ENCODE measurements at regions not wholly inside any gene's neighbourhood (a gene's known extent, or its start where the extent isn't known, plus 50 kb on each side); places are given as distances from the start of the nearest gene placed in this dataset.

DNA sequence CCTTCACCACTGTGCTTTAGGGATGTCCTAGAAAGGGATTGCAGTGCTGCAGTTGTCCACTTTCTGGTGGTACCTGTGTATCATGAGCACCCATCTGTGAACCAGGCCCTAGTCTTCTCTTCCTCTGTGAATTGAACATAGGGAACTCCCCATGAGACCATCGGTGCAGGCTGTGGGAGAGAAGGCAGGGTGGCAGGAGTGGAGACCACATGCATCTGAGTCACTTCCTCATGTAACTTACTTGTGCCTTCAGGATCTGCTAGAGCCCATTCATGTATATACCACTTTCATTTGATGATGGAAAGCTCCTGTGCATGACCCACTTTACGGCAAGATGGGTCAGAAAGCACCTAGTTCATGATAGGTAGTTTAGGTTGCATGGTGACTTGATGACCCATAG lies 478.1 kb upstream of the CDH9 start:
- no peak for DNase-seq

DNA sequence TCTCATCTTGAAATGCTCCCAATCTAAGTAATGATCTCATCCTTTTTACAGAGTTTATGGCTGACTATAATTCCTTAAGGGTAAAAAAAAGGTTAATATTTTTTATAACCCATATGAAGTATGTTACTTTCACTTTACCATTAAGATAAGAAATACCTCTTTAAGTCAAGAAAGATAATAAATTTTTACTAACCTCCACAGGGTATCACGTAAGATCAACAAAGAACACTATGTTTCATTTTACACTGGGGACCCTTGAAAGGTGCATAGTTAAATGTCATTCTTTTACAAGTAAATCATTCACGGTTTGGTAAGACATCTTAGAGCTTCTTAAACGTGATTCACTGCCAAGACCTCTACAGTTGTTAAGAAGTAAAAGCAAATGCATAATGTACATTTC lies 472.7 kb upstream of the CDH9 start:
- no peak for DNase-seq

DNA sequence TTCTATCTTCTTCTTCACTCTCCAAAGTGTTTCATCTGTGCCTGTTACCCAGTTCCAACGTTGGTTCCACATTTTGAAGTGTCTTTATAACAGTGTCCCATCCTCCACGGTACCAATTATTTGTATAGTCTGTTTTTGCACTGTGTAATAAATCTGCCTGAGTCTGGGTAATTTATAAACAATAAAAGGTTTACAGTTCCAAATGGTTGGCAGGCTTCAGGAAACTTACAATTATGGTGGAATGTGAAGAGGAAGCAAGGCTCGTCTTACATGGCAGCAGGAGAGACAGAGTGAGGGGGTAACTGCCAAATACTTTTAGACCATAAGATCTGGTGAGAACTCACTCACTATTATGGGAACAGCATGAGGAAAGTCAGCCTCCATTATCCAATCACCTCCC lies 465.4 kb upstream of the CDH9 start:
- DNase-seq = no peak

DNA sequence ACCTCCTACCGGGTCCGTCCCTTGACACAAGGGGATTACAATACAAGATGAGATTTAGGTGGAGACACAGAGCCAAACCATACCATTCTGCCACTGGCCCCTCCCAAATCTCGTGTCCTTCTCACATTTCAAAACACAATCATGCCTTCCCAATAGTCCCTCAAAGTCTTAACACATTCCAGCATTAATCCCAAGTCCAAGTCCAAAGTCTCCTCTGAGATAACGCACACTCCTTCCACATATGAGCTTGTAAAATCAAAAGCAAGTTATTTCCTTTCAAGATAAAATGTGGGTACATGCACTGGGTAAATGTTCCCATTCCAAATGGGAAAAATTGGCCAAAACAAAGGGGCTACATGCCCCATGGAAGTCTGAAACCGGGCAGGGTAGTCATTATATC lies 463.9 kb upstream of the CDH9 start:
- DNase-seq = no peak

DNA sequence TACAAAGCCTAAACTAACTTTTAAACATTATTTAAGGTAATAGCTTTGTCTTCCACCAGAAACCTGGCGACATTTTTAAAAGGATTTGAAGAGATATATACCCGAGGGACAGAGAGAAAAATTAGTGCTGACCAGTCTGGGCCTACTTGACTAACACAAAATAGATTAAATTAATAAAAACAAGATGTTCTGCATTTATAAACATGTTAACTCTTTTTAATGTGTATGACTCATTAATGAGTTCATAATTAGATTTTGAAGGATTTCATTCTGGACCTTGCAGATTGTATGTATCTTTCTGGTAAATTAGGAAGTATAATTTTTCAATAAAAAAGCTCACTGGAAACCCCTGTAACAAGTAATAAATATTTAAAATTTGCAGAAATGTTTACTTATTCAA lies 459.1 kb upstream of the CDH9 start:
- no peak for DNase-seq

DNA sequence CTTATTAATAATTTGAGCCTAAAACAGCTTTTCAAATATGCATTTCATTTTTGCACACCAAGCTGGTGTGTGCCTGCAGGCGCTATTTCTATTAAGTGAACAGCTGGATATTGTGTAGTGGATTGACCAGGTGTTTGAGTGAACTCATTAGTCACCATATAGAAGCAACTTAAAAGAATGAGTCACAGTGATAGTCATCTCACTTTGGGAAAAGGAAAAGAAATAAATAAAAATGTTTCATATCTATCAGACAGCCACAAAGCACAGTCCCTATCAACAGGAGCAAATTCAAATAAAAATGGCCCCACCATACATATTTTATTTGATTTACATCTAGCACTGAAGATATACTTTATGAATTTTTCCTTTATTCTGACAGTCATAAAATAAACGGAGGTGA lies 456.5 kb upstream of the CDH9 start:
- DNase-seq = no peak

DNA sequence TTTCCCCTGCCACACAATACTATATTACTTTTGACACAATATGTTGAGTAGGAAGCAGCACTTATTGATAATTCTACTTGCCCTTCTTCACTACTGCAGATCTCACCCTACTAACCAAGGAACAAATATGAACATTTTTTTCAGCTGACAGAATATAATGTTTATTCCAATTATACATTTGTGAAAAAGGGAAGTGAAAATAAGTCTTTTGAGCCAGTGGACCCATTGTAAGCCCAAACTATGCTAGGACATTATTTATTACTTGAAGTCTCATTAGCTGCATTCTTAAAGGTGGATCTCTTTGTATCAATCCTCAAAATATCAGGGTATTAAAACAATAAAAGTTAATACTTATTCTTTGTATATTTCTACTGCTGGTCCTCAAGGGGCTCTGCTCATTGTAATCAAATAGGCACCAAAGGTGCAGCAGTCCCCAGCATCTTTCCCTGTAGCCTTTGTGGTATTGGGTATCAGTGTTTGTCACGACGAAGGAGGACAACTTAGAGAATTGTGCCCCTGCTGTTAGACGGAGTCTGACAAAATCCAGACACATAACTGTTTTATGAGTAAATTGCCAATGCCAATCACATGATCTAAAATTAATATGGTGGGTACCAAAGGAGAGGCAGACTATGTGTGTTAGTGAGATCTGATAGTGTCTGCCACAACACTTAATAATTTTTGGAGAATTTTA lies 453.5 kb upstream of the CDH9 start:
- no peak for DNase-seq

DNA sequence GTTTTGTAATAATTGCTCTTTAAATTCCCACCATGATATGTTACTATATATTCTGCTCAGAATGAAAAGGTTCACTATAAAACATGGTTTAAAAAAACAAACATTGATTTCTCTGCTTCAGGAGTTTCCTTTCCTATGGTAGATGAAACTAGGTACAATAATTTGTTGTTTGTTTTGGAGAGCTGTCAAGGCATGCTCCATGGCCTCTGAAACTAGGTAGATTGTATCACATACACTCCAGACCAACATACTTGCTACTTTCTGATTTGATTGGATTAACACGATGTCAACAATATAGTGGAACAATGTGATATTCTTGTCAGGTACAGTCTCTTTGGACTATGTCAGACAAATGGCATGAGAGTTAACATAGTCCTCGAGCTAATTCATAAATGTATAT lies 452.7 kb upstream of the CDH9 start:
- no peak for DNase-seq

DNA sequence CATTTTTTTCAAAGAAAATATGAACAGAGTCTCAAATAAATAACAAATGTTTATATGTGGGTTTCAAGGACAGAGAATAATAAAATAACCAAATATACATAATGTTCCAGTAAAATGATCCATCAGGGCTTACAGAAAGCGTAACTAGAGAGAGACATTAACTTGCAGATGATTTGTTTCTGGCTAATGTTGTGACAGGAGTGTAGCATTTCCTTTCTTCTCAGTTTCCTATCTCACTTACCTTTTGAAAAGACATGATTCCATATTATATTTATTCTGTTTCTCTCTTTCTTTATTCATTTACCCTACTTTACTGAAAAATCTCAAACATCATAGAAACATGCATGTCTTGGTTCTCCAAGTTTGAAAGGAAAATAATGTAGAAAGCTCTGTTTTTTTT lies 451.3 kb upstream of the CDH9 start:
- DNase-seq = no peak

DNA sequence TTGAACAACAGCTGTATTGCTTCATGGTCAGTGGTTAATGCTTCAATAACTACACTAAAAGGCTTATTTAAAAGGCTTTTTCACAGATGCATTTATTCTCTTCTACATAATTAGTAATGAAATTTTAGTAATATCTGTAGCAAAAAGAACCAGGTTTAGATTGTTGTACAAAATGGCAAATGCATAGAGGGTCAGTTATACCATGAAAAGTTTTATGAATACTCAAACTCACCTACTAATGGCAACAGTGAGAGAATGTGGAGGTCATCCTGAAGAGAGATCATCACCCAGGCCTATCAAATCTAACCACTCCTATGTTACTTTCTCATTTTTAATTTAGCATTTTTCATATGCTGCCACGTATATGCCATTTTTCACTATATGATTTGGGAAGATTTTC lies 444.3 kb upstream of the CDH9 start:
- no peak for DNase-seq

DNA sequence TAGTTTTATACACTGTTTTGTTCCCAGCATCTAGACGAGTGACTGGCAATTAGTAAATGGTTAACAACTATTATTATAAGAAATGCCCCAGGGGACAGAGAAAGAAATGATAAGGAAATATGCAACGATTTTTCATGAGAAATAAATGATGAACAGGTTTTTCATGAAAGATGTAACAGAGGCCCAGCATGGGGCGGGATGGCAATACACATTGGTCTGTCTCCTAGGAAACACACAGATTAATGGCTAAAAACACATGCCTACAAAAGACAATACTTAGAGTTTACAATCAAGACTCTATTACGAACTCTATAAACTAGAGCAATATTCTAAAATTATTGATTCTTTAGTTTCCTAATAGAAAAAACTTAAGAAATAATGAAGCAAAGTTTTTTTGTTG lies 441.5 kb upstream of the CDH9 start:
- no peak for DNase-seq

DNA sequence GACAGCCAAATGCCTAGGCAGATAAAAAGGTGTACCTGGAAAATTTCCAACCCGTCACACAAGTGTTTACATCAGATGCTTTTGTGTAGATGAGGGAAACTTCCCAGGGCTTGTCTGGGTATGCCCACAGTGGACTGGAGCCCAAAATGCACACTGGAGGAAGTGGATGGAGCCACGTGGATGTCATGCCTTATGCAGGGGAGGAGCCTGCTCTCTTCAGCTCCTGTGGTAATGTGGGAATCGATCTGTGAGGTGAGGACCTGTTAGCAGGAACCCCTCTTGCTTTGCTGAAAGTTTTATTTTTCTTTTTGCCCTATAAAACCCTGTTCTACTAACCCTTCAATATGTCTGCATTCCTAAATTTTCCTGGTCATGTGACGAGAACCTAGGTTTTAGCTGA lies 439.2 kb upstream of the CDH9 start:
- DNase-seq = no peak

DNA sequence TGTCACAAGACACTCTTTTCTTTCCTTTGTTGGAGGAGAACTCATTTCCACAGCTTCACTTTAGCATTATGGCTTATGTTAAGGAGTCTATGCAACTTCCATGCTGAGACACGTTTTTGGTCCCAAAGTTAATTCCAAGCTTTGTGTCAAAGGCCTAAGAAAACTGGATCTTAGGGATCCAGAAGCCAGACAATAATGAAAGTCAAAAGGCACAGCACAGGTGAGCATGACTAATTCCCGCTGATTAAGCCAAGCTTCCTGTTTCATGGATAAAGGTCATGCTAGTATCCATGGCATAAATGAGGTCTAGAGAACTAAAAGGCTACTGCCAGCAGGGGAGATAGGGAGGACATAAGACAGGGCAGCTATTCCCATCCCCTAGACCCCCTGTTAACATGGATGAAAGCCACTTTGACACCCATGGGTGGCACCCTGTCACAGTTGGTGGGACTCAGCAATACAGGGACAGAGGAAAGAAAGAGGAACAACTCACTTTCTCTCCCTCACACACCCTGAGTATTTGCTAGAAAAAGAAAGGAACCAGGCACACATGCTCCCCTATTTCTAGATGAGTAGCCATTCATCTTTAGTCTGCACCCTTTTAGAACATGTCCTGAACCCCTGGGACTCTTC lies 438.1 kb upstream of the CDH9 start:
- DNase-seq = no peak

DNA sequence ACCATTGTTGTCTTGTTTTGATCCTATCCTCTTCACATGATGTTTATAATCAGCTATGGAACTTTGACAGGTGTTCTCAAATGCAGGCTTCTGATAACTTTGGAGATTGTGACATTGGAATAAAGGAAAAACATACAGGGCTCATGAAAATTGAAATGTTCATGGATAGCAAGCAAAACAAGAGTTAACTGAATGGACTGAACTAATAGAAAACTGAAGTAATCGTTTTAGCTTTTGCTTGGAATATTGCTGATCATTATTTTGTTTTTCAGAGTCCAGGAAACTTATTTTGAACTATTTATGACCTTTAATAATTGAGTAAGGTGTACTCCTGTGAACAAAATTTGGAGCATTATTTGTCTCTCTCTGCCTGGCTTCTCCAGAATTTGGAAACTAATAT lies 436.7 kb upstream of the CDH9 start:
- DNase-seq = no peak

DNA sequence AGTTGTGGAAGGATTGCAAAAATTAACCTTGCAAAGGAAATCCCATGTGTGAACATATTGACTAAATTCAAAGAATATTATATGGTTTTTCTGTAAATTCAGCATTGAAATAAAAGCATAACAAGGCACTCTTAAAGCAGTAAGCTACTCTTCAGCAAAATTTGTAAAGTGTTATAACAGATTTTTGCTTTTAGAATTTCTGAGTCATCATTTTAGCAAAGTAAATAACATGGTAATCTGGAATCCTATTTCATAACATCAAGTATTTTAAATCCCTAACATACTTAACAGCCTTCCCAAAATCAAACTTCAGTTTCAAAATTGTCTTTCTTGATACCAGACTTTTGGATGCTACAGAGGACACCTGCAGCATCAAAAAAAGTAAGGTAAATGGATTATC lies 436.0 kb upstream of the CDH9 start:
- DNase-seq = no peak

DNA sequence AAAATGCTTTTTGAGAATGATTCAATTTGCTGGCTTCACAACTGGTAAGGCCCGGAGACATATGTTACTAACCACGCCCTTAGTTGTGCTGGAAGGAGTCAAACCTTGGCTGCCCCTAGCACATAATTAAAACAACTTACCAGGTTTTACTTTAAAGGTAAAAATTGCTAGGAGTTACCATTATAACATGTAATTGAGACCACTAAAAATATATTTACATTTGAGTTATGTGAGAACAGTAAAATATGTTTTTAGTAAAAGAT lies 435.6 kb upstream of the CDH9 start:
- DNase-seq = no peak

DNA sequence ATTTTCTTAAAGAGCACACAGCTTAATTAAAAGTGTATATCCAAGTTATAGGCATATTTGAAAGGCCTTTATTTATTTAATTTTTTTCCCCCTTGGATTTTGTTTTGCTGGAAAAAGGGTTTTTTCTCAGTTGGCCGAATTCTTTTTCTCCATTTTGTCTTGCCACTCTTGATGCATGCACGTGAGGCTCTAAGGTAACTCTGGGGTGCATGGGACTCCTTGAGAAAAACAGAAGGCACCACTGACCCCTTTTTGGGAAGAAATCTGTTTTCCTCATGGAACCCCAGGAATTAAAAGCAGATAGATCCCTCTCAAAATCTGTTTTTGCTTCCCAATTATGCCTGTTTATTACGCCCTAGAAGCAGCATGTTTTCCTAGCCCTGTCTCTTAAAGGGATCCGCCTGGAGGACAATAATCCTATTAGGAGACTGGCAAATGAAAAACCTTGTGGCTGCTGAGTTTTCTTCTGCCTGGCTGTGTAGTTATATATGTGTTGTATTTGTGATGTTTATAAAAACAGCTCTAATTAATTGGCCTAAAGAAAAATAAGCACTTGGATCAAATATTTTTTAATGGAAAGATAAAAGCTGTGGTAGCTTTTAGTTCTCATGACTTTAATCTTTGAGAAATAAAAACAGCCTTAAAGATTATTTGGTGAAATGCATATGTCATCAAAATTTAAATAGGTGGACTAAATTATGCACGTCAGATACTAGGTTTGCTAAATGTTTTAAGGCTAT lies 435.1 kb upstream of the CDH9 start:
- DNase-seq = no peak

DNA sequence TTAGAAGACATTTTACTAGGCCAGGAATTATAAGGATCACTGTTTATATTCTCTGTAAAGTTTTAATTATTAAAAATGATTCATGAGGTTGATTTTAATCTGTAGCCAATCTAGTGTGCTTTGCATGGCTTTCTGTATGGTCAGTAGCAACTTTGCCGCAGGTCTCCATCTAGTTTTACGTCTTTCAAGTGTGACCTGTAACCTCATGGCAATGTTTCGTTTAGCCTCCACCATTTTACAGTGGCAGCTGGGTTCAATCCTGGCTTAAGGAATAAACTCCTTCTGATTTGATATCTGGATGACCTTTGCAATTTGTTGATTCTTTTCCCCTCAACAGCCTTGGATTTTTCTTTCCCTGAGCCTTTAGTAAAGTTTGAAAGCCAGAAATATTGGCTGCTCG lies 434.5 kb upstream of the CDH9 start:
- no peak for DNase-seq

DNA sequence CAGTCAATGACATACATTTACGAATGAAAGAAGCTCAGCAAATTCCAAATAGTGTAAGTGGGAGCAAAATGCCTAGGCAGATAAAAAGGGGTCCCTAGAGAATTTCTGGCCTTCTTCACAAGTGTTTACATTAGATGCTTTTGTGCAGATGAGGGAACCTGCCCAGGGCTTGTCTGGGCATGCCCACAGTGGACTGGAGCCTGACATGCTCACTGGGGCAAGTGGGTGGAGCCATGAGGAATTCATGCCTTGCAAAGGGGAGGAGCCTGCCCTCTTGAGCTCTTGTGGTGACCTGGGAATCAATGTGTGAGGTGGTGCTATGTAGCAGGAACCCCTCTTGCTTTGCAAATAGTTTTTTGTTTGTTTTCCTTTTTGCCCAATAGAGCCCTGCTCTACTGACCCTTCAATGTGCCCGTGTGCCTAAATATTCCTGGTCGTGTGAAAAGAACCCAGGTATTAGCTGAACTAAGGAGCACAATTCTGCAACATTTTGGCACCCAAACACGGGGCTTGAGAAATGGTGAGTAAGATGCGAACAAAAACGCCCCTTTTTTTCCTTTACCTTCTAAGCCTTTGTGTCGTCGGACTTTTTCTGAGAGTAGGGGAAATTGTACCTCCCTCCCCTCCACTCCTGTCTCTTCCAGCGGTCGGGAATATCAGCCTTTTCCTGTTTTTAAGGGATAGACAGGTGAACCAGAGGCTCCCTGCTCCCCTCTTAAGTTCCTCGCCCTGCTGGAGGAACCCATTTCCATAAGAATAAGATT lies 433.8 kb upstream of the CDH9 start:
- DNase-seq = peak; percentile 0

DNA sequence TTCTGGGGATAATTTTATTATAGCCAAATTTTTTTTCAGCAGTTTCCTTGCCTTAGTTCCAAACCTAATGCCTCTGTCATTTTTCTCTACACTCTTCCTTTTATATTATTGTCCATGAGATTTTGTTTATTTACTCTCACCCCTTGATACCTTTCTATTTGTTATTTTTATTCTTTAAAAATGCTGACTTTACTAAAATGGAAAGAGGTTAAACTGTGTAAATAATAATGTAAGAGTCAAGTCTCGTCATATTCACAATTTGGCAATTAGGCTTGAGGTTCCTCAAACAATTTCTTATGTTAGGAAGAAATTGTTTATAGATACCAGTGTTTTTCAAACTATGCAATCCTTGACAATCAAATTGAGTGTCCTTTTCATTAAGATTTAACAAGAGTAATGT lies 428.6 kb upstream of the CDH9 start:
- no peak for DNase-seq

DNA sequence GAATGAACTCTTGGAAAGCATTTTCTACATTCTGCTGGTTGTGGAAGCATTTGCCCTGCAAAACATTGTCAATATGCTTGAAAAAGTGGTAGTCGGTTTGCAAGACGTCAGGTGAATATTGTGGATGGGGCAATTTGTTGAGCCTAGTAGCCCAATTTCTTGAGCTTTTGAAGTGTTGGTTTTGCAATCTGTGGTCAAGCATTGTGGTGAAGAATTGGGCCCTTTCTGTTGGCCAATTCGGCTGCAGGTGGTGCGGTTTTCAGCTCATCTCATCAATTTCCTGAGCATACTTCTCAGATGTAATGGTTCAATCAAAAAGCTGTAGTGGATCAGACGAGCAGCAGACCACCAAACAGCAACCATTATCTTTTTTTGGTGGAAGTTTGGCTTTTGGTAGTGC lies 426.8 kb upstream of the CDH9 start:
- DNase-seq = no peak

DNA sequence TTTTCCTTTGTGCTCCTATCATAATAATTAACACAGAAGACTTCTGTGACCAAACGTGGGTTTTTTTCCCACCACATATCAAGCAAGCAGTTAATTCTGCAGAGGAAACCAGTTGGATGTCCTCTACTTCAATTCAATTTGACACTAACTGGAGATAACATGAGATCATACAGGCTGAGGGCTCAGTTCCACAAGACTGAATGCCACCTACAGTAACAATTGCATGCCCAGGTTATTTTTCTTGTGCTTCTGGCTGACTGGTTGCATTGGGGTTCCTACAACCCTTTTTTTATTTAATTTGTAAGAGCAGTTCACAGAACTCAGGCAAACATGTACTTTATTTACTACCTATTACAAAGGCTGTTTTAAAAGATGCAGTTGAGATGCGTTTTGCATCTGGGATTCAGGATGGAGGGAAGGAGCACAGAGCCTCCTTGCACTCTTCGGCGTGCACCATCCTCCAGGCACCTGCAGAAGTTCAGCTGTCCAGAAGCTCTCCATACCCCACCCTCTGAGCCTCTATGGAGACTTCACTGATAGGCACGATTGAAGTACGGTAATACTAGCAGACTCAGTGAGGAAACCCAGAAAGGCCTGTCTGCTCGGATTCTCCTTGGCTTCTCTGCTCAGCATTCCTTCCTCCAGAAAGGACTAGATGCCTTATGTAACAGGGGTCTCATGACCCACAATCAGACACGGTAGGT lies 425.2 kb upstream of the CDH9 start:
- no peak for DNase-seq

DNA sequence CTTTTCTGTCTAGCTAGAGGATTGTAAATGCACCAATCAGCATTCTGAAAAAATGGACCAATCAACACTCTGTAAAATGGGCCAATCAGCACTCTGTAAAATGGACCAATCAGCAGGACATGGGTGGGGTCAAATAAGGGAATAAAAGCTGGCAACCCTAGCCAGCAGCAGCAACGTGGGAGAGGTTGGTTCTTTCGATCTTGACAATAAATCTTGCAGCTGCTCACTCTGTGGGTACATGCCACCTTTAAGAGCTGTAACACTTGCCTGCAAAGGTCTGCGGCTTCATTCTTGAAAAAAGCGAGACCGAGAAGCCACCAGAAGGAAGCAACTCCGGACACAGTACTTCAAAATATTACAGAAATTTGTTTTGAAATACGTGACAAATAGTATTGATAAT lies 424.6 kb upstream of the CDH9 start:
- no peak for DNase-seq

All from dermis blood vessel endothelial cell (primary cell).